HG03175 (cell line): ENCODE measurements at regions not wholly inside any gene's neighbourhood (a gene's known extent, or its start where the extent isn't known, plus 50 kb on each side); places are given as distances from the start of the nearest gene placed in this dataset.

Source experiments
- ATAC-seq: cut with Tn5 transposase; IDR thresholded peaks from one replicate; pipeline ENCODE4 v1.9.1; 2021; ENCODE audit warnings: mild to moderate bottlenecking, moderate library complexity; ENCODE audit not compliant: unreplicated experiment

- ATAC-seq, result peak; percentile 73
Observed at GRCh38 chr3:117898722-117899522, 1135.7 kb downstream of the IGSF11 start.

DNA sequence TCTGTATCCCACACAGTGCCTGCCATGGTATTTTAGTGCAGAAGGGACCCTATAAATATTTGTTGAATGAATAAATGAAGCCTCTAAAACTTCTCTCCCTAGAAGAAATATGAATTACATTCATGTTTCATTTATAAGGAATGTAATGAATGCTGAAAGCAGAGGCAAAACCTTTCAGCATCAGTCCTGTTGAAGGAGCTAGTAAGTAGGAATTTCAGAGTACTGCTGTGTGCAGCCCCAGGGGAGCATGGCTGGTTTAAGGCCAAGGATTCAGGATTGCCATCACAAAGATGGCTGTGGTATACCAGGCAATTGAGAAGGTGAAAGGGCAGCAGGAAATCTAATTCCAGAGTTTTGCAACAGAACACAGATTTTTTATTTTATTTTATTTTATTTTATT, 1131.4 kb downstream of the IGSF11 start:
- ATAC-seq, result no peak

DNA sequence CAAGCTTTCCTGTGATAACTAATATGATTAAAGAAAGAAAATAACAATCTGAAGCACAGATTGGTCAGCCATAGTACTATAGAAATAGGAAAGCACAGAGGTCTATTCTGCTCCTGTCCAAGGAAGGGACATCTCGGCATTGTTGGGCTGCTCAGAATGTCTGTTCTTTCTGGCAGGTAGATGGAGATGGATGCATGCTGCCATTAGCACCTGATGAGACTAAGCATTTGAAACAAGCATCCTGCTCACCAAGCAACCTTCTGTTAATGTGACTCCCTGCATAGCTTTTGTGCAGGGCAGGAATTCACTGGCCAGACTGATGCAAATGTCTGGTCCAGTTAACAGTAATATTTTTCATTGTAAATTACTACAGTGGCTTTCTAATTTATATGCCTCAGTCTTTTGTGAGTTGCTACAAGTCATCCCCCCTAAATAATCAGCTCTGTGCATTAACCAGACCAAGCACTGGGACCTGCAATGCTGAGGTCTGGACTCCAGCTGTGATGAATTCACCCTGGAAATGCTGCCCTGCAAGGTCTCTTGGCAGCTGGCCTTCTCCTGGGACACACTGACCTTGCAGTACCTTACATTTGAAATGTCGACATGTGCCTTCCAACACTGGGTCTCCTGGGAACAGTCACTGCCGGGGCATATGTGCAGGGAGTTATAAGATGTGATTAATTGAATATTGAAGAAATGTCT, 1123.7 kb downstream of the IGSF11 start:
- no peak for ATAC-seq

DNA sequence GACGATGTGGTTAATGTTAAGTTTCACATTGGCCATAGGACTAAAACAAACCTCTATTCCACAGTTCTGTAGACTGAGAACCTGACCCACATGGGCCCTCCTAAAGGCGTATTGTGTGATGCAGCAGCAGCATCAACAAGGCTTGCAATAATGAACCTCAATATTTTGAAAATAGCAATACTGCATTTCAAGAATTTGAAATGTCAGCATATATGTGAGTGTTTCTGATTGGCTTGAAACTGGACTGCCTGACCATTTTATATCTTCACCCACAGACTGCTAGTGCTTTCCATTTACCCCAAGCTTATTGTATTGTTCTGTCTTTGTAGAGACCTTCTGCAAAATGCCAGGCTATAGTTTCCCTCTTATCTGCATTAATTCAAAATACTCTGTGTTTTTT, 1122.3 kb downstream of the IGSF11 start:
- ATAC-seq, result no peak

GRCh38 chr3:117914540-117915100, 1120.0 kb downstream of the IGSF11 start:
- no peak for ATAC-seq

DNA sequence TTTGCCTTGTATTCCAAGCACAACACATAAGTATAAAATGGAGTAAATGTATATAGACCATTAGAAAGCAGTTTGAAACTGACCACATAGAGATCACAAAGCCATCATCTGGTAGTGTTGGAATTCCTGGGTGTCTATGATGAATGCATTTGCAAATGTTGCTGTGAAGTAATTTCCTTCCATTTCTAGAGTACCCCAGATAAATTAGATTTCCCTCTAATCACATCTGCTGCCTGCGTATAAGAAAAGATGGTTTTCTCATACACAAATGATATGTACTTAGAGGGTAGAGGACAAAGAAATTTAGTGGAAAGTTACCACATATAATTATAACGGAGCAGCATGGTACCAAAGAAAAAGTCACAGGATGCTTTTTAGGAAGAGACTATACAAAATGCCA, 1117.8 kb downstream of the IGSF11 start:
- no peak for ATAC-seq

DNA sequence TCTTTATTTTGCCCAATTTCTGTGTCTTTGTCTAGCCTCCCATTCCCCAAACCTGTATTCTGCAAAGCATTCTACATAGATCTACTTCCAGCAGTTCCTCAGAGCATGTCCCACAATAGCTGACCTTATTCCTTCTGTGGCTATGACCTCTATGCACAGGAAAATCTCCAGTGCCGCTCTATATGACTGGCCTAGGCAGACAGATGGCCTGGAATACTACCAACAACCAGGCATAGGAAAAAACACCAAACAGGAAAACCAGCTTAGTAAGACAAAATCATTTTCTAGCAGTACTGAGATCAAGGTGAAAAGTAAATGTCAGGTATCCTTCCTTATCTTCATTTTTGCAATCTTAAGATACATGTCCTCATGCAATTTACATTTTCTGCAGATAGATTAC, 1115.0 kb downstream of the IGSF11 start:
- no peak for ATAC-seq

DNA sequence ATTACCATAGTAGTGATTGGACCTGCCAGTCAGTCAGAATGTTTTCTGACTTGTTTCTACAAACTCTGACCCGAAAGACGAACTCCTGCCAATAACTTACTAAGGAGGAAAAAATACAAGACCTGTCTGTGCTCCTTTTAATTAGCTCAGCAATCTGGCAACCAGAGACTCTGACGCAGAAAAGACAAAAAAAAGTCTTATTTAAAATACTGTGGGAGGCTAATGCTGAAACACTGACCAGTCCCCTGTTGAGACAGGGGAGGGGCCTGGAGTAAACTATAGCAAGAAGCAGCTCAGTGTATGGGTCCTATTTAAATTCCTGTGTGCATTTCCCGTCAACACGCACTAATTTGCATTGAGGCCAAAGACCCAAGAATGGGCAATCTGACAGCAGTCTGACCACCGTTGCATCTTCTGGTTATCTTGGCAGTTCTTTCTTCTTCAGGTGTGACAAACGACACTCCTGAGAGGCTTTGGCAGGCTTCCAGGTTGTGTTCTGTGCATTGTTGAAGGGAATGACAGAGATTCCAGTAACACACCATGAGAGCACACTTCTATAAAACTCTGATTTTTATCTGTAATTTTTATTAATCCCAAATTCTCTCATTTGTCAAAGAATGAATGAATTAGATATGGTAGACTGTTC, 1114.3 kb downstream of the IGSF11 start:
- ATAC-seq, result no peak

- no peak for ATAC-seq
Observed at GRCh38 chr3:117921411-117921810, 1113.2 kb downstream of the IGSF11 start.

DNA sequence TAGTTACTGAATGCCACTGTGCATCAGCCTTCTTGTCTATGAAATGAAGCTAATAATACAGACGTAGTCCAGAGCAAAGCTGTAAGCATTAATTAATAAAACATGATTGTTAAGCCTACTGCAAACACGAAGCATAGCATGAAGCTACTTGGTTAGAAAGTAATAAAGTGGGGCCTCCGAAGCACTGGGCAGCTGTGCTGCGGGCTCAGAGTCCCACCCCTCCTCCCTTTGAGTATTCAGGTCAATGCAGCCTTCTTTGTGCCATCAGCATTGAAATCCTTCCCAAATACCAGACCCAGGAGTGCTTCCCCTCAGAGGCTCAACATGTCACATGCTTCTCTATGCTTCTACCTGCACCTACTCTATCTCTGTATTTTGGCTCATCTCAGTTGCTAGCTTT, 1112.6 kb downstream of the IGSF11 start:
- ATAC-seq, result no peak

GRCh38 chr3:117926819-117927218, 1107.8 kb downstream of the IGSF11 start:
- no peak for ATAC-seq

GRCh38 chr3:117927825-117928224, 1106.8 kb downstream of the IGSF11 start:
- ATAC-seq, result no peak

DNA sequence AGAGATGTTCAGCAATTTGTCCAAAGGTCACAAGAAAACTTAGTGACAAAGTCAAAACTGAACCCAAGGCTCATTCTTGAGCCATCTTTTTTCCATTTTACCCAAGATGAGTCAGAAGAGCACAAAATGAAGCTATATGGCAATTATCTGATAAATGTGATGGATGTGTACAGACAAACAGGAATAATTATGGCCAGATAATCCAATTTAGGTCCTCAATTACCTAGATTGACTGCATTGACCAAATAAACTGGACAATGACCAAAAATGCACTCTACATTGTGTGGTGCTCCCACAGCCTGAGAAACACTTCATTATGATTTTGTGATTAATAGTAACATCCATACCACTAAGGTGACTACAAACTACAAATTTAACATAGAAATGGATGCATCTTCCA, 1105.8 kb downstream of the IGSF11 start:
- no peak for ATAC-seq

- no peak for ATAC-seq
Observed at GRCh38 chr3:117932441-117932840, 1102.2 kb downstream of the IGSF11 start.

DNA sequence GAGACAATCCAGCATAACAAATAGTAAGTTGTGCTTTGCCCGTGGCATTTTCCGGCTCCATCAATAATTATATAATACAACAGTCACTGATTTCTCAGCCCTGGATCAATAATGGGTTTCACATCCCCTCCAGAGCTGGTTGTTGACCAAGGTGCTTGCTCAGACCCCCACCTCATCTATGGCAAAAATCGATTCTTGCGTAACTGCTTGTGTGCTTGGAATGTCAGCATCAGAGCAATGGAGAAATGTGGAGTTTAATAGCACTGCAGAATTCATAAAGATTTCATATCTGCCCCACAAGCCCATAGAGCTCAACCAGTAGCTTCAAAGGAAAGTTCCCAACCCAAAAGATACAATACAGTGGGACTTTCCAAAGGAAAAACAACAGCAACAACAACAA, 1098.5 kb downstream of the IGSF11 start:
- no peak for ATAC-seq

DNA sequence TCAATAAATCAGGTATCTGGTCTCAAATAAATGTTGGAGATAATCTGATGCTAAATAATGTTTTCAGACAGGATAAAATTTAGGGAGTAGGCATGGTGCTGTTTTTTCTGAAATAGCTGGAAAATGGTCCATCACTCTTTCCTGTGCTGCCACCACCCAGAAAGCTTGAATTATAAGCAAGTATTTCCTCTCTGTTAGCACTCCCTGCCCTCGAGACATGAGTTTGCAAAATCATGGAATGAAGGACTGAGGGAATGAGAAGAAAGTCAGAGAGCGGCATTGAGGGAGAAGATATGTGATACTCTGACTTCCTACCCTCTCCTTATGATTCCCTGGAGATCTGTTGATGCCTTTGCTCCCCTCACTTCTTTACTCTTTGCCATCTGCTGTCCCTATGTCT, 1095.7 kb downstream of the IGSF11 start:
- ATAC-seq, result no peak

GRCh38 chr3:117939425-117940027, 1095.1 kb downstream of the IGSF11 start:
- no peak for ATAC-seq

DNA sequence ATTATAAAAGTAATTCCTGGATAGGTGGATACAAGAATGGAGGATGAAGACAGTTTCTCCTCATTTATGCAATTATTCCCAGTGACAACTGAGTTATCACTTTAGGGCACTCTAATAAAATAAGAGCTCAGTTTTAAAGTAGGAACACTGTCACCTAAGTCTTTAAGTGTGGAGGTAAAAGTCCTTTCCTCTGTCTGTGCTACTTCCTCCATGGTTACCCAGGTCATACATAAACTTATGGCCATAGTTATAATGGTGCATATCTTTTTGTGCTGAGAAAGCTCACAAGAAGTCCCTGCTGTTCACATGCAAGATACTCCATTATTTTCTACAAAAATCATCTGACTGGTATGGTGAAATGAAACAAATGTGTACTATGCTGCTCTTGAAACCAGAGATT, 1093.6 kb downstream of the IGSF11 start:
- ATAC-seq, result no peak

- no peak for ATAC-seq
Observed at GRCh38 chr3:117941756-117942155, 1092.9 kb downstream of the IGSF11 start.

DNA sequence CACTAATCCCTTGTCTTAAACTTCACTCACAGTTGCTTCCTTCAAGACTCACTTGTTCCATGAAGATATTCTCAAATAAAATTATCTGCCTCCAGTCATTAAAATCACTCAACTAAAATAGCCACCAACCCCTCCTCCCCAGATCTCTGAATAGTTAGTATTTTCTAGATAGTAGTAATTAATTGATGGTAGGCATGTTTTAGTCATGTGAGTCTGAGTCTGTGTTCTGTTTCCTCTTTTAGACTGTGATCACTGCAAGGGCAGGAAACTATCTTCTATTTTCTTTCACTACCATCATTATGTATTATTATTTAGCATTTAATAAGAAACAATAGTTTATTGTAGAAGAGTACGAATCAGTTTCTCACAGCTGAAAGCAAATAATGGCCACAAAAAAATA, 1080.5 kb downstream of the IGSF11 start:
- ATAC-seq, result no peak

DNA sequence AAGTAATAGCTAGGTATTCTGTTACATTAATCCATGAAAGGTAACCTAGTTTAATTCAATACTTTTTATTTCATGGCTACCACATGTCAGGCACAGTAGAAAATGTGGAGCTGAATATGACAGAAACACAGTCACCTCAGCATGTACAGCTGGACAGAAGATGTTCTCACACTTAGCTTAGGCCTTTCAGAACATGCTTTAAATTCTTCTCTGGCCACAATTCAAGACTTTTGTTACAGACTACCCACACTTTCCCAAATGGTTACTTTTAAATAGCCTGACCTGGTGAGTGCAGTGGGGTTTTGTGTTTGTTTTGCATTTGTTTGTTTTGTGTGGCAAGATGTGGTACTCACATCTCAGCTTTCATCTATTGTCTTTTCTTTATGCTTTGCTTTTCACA, 1079.5 kb downstream of the IGSF11 start:
- no peak for ATAC-seq
